SKM-1 treated with dmso at 0.1 percent for 144 hours (cell line): ENCODE measurements at regions not wholly inside any gene's neighbourhood (a gene's known extent, or its start where the extent isn't known, plus 50 kb on each side); places are given as distances from the start of the nearest gene placed in this dataset.
"Not testable (repeated sequence)": the region's sequence is repeated elsewhere in the genome, so short reads cannot be mapped to it uniquely, and the experiment has no call there.

Experiments used
- DNase-seq: peaks from one replicate; lab custom pipeline; 2025; ENCODE audit not compliant: unreplicated experiment; lab: John Stamatoyannopoulos, UW

DNA sequence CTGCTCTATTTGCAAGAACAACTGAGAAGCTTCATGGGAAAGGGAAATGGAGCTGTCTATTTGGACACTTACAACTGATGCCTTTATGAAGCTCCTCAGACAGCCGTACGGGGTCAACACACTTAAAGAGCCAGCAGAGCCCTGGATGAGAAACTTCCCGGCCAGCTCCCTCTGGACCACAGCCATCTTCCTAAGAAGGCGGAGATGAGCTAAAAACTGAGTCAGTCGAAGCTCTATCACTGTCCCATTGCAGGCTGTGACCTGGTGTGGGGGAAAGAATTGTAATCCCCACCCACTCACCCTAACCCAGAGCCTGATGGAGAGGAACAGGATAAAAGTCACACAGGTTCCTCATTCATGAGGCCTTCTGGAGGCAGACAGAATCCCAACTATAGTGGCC lies 360.4 kb upstream of the JARID2 start:
- DNase-seq: no peak

DNA sequence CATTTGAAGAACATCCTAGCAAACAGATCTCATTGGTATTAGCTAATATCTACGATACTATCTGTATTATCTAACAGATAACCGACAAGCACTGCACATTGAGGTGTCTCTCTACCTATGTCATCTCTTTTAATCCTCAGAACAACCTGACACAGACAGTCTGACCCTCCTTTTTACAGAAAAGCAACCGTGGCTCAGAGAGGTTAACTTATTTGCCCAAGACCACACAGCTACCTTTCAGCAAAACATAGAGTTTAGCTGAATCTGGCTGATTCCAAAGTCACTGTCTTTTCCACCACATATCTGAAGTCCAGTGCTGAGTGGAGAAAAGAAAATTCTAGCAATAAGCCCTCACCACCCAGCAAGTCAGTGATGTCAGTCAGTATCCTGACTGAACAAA lies 358.7 kb upstream of the JARID2 start:
- no peak for DNase-seq

DNA sequence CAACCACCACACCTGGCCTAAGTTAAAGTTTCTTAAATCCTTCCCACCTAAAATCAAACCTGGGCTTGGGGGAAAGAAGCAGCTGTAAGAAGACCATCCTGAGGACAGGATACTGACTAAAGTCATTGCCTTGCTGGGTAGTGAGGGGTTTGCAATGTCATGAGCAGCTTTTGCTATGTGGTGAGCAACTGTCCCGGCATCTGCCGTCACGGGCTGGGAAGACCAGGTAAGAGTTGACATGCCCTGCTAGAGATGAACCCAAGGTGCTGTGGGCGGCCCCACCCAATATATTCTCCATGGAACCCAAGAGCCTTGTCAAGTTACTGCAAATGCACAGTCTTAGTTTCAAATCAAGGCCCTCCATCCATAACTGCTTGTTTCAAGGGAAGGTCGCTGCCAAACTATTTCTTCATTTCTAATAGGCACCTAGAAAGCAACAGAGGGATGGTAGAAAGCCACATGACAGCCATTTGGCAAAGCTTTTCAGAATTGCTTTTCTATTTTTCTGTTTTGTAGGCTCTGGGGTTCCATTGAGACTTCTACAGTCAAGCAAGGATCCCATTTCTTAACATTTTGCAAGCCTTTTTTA lies 357.8 kb upstream of the JARID2 start:
- no peak for DNase-seq

DNA sequence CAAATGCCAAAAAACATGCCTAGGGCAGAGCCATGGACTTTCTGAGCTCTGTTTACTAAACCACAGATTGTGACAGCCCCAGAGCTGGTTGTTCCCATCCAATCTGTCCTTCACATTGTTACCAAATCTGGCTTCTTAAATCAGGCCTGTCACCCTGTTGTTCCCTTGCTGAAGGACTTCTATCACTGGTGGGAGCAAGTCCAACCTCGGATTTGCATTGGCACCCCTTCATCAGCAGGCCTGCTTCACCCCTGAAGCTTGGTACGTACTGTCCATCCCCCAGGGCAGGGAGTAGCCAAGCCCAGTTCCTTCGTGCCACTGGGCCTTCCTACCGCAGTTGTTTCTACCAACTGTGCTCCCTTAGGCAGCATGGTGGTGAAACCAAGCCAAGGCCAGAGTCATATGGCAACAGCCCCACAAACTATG lies 357.3 kb upstream of the JARID2 start:
- DNase-seq: no peak

DNA sequence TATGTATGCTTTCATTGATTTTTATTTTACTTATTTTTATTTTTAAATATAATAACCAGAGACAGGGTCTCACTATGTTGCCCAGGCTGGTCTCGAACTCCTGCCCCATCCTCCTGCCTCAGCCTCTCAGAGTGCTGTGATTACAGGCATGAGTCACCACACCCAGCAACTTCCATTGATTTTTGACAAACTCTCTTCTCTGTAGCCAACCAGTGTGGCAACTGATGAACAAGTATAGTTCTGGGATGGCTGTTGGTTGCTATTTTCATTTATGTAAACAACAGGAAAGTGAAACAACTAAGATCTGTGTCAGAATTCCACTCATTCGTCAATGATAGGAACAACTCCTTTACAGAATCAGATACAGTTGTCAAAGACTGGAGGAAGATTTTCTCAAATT lies 356.7 kb upstream of the JARID2 start:
- no peak for DNase-seq

DNA sequence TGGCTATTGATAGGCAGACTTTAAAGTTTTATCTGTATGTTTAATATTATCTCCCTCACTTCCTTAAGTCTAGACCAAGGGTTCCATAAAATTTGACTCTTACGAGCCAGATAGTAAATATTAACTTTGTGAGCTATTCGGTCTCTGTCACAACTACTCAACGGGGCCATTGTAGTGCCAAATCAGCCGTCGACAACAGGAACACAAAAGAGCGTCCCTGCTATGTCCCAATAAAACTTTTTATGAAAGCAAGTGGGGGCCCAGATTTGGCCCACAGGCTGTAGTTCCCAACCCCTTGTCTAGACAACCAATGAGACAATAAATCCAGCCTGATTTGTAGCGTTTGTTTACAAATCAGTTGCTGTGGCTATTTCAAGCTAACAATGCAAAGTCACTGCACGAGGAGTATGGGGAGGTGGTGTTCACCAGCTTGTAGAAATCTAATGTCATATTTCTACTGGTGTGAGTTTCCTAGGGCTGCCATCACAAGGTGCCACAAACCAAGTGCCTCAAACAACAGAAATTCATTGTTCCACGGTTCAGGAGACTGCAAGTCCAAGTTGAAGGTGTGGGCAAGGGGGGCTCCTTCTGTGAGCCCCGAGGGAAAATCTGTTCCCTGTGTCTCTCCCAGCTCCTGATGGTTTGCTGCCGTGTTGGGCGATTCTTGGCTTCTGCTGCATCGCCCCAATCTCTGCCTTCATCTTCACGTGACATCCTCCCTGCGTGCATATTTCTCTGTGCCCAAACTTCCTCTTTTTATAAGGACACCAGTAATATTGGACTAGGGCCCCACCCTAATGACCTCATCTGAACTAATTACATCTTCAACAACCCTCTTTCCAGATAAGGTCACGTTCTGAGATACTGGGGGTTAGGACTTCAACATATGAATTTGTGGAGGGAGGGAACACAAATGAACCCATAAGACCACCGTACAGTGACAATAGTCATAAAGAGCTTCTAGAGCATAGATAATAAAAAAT lies 356.0 kb upstream of the JARID2 start:
- no peak for DNase-seq

DNA sequence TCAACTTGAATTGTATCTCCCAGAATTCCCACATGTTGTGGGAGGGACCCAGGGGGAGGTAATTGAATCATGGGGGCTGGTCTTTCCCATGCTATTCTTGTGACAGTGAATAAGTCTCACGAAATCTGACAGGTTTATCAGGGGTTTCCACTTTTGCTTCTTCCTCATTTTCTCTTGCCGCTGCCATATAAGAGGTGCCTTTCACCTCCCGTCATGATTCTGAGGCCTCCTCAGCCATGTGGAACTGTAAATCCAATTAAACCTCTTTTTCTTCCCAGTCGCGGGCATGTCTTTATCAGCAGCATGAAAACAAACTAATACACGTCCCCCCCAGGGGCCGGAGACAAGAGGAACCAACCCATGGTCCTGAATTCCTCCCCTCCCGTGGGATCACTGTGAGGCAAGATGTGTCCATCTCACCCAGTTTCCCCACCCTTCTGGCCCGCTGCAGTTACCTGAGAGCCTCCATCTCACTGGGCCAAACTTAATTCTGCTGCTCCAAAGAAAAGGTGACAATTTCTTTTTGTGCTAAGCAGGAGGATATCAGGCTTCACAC lies 354.0 kb upstream of the JARID2 start:
- not testable (repeated sequence) for DNase-seq

DNA sequence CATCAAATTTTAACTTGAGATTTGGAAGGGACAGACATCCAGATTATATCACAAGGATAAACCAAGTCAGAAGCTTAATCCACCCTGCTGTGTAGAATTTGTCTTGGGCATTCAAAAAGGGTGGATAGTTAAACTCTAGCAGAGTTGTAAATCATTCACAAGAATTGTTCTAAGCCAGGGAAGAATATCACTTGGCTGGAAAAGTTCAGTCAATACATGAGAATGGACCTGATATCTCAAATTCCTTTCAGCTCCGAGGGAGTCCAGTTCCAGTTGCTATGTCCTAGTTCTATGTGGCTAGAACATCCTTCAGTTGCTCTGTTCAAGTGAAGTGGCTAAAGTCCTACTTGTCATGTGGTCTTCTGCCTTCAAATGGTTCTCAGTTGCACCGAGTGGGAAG lies 351.8 kb upstream of the JARID2 start:
- no peak for DNase-seq

DNA sequence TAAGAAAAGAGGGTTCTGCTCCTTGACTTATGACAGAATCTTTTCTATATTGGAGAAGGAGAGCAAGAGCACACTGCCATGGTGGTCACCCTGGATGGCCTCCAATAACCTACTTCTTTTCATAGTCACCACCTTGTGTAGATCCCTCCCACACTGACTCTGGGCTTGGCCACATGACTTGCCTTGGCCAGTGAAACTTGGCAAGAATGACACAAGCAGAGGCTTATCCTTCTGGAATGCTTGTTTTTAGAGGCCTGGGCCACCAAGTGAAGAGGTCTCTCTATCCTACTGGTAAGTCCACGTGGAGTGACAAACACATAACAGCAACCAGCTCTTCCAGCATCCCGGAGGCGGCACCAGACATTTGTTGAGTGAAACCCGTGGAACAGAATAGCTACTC lies 349.4 kb upstream of the JARID2 start:
- DNase-seq: no peak

DNA sequence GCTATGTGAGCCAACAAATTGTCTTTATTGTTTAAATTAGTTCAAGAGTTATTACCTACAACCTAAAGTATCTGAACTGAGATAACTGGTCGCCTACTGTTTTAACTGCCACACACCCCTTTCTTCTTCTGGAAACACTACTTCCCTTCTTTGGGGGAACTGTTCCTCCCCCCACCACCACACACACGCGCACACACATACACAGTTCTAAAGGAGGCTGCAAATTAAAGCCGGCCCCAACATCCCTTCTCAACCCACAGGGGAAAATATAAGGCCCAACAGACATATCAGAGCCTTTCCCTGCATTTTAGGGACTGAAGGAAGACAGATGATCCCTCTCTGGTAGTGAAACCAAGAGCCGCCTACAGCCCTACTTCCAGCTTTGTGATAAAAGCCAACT lies 348.0 kb upstream of the JARID2 start:
- DNase-seq: peak; percentile 48

DNA sequence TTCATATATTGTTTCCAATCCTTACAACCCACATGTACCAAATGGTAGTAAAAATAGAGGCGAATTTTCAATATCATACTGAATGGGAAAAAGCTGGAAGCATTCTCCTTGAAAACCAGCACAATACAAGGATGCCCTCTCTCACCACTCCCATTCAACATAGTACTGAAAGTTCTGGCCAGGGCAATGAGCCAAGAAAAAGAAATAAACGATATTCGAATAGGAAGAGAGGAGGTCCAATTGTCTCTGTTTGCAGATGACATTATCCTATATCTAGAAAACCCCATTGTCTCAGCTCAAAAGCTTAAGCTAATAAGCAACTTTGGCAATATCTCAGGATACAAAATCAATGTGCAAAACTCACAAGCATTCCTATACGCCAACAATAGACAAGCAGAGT lies 346.4 kb upstream of the JARID2 start:
- not testable (repeated sequence) for DNase-seq

DNA sequence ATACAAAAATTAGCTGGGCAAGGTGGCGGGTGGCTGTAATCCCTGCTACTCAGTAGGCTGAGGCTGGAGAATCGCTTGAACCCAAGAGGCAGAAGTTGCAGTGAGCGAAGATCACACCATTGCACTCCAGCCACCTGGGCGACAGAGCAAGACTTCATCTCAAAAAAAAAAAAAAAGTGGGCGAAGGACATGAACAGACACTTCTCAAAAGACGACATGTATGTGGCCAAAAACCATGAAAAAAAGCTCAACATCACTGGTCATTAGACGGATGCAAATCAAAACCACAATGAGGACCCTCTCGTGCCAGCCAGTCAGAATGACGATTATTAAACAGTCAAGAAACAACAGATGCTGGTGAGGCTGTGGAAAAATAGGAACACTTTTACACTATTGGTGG lies 344.9 kb upstream of the JARID2 start:
- DNase-seq: no peak

DNA sequence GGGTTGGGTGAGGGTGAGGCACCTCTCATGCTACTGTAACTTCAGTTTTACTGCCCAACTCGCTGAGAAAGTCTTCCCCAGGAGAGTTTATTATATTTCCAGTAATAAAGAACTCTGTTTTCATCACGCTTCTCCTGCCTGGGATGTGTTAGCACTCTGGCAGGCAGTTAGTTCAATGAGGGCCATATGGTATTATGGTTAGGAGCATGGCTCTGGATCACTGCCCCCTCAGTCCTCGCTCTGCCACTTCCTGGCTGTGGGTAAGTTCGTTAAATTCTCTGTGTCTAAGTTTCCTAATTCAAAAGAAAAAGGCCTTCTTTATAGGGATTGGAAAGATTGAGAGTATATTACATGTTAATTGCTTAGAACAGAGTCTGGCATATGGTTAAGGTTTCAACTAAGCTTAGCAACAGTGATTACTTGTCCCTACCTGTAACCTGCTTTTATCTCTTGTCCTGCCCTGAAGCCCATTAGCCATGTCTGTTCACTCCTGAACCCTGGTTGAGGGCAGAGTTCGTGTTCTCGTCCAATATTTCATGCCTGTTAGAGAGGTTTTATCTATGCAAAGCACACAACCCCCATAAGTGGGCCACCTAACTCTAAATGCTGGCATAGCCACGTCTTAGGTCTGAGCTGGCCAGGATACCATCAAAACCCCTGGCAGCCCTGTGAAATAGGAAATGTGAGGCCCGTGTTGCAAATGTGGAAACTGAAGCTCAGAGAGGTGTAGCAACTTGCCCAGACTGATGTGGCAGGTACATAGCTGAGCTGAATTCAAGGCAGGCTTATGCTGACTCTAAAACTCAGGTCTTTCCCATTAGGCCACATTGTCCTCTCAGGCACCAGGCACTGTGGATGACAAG lies 342.5 kb upstream of the JARID2 start:
- DNase-seq: no peak

DNA sequence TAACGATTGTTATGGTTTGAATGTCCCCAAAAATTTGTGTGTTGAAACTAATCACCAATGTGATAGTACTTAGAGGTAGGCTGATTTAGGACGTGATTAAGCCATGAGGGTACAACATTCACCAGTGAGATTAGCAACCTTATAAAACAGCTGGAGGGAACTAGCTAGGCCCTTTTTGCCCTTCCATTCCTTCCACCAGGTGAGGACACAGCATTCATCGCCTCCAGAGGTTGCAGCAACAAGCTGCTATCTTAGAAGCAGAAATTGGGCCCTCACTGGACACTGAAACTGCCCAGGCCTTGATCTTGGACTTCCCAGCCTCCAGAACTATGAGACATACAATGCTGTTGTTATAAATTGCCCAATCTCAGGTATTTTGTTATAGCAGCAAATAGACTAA lies 340.7 kb upstream of the JARID2 start:
- DNase-seq: no peak

DNA sequence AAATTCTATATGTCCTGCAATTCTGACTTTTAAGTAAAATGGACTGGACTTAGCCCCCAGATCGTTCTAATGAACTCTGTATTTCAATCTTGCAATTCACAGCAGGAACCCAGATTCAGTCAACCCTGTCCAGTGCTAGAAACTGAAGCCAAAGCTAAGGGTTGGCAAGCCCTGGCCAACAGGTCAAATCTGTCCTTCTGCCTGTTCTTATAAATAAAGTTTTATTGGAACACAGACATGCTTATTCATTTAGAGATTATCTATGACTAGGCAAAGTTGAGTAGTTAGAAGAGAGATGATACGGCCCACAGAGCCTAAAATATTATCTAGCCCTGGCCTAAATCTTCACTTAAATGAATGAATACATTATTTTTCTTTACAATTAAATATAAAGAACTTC lies 339.2 kb upstream of the JARID2 start:
- no peak for DNase-seq

DNA sequence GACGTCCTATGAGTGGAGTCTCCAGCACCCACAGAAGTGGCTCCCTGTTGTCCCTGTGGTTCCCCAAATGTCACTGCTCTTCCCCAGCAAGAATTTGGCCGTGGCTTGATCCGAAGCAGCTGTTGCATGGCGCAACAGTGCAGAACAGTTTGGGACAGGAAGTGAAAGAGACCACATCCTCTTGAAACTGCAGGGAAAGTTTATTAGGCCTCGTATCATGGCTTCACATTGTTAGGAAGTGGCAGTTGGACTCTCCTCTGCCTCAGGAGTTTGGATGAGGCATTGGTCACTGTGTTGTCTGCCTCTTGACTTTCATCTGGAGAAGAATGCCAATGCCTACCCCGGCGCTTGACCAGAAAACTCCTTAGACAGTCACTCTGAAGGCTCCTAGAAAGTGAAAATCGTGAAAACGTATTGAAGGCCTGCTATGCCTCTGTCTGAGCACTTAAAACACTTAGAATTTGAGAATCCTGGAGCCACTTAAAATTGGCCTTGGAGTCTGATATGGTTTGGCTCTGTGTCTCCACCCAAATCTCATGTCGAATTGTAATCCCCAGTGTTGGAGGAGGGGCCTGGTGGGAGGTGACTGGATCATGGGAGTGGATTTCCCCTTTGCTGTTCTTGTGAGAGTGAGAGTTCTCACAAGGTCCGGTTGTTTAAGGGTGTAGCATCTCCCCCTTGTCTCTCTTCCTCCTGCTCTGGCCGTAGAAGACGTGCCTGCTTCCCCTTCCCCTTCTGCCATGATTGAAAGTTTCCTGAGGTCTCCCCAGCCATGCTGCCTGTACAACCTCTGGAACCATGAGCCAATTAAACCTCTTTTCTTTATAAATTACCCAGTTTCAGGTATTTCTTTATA lies 334.9 kb upstream of the JARID2 start:
- peak; percentile 92 for DNase-seq

DNA sequence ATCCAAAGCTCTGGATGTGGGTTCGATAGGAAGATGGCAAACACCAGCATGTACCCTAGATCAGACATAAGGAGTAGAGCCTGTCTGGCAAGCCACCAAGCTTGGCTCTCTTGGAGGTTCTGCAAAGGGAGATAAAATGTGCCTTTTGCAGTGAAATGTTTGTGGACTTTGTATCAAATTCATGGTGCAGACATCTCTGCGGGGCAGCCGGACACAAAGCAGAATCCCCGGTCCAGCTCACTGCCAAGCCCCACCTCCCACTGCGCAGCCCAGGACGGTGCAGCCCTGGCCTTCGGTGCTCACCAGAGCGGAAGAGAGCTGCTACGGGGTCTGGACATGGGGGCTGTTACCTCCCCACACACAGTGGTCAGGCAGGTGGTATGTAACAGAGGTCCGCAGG lies 333.6 kb upstream of the JARID2 start:
- DNase-seq: no peak

DNA sequence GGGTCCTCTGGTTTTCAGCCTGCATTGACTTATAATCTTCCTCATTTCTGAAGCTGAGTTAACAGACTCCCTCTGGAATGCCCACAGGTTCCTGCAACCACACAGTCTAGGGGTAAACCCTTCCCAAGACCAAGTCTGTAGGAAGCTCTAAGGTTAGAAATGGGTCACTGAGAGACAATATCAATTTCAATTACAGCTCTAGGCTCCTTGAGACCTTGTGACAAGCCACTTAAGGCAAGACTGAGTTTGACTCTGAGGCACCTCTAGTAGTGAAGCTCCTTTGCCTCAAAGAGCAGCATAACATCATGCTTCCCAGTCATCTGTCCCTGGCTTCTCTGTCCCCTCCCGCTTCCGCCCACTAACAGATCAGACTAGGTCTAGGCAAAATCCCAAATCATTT lies 333.2 kb upstream of the JARID2 start:
- DNase-seq: no peak

DNA sequence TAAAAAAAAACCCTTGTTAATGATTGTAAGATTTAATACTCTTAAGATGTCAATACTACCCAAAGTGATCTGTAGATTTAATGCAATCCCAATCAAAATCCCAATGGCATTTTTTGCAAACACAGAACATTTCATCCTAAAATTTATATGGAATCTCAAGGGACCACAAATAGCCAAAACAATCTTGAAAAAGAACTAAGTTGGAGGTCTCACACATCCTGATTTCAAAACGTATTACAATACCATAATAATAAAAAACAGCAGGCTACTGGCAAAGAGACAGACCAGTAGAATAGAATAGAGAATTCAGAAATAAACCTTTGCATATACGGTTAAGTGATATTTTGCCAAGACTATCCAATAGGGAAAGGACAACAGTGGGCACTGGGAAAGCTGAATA lies 331.9 kb upstream of the JARID2 start:
- DNase-seq: no peak
